ENCODE measurements at regions not wholly inside any gene's neighbourhood (a gene's known extent, or its start where the extent isn't known, plus 50 kb on each side); places are given as distances from the start of the nearest gene placed in this dataset.

DNA sequence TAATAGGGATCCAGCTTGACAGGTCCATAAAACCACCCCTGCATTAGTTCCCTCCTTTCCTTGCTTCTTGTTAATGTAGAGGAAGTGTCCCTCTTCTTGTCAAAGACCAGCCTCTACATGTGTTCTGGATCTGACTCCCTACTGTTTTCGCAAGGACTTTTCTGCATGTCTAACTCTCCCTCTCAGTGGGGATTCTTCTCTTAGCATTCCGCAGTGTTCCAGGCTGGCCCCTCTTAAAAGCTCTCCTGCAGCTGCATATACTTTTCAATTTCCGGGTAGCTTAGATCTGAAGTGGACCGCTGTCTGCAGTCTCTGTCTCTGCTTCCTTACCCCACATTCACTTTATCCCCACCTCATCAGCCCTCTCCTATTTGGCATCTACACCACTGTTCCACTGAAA is 96.1 kb upstream of the MAN1A1 start:
- H3K36me3 ChIP-seq (ENCODE audit: control insufficient read depth, insufficient read depth, low read length) = no peaks in the 10 kb centered on the region
- CTCF ChIA-PET = interaction anchor here (0.6 kb wide), 1 partner anchor 174 kb away, joined by 3 read pairs; no protein-coding TSS in a partner anchor
- POLR2A ChIA-PET = no interaction called here
- H3K4me3 ChIP-seq (ENCODE audit: low read depth, low read length) = no peak overlapping the region
- TF ChIP-seq, protein P1, sequence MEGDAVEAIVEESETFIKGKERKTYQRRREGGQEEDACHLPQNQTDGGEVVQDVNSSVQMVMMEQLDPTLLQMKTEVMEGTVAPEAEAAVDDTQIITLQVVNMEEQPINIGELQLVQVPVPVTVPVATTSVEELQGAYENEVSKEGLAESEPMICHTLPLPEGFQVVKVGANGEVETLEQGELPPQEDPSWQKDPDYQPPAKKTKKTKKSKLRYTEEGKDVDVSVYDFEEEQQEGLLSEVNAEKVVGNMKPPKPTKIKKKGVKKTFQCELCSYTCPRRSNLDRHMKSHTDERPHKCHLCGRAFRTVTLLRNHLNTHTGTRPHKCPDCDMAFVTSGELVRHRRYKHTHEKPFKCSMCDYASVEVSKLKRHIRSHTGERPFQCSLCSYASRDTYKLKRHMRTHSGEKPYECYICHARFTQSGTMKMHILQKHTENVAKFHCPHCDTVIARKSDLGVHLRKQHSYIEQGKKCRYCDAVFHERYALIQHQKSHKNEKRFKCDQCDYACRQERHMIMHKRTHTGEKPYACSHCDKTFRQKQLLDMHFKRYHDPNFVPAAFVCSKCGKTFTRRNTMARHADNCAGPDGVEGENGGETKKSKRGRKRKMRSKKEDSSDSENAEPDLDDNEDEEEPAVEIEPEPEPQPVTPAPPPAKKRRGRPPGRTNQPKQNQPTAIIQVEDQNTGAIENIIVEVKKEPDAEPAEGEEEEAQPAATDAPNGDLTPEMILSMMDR (IDR thresholded peaks at IDR 0.05; ENCODE audit: insufficient read depth, low read depth, low read length) = no peak
- no peaks in the 10 kb centered on the region for H3K27me3 ChIP-seq (ENCODE audit: control insufficient read depth, insufficient read depth, low read length)
- no peak for DNase-seq (ENCODE audit: low read depth)

DNA sequence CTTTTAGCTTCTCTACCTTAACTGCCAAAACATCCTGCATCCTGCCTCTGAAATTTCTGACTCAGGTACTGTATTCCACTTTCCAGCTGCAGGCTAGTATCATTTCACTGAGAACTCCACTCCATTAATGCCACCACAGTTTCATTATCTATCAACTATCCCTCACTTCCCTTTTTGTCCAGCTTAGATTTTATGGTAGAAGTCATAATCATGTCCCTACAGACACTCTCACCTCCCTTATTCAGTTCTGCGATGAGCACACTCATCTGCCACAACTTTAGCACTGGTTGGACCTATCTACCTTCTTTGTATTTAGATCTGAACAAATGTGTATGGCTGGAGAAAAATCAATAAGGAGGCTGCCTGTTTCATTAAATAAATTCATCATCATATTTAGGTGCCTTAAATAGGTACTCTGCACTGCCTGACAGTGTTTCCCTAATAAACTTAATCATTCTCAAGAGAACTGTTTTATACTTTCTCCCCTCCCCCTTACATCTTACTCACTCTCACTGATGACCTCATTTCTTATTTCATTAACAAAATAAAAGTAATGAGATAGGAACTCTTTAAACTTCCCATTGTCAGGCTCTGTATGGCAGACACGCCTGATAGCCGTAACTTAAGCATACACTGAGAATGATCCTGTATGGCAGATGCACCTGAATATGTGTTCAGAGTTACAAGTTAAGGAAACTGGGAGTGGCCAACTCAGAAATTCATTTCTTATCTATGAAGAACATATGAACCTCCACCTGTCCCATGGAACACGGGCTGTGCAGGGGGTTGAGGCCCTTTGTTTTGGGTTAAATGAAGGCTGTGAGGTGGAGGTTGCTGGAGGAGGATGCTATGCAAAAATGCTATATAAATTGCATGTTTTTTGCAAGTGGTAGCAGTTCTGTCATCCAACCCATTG is 95.3 kb upstream of the MAN1A1 start:
- no peaks in the 10 kb centered on the region for H3K36me3 ChIP-seq (ENCODE audit: control insufficient read depth, insufficient read depth, low read length)
- ChIA-PET POLR2A (no interaction called here), CTCF (no interaction called here)
- TF ChIP-seq, protein P1 (IDR thresholded peaks at IDR 0.05; ENCODE audit: insufficient read depth, low read depth, low read length) = no peak
- no peaks in the 10 kb centered on the region for H3K27me3 ChIP-seq (ENCODE audit: control insufficient read depth, insufficient read depth, low read length)
- DNase-seq (ENCODE audit: low read depth) = no peak
- H3K4me3 ChIP-seq (ENCODE audit: low read depth, low read length) = no peak overlapping the region

DNA sequence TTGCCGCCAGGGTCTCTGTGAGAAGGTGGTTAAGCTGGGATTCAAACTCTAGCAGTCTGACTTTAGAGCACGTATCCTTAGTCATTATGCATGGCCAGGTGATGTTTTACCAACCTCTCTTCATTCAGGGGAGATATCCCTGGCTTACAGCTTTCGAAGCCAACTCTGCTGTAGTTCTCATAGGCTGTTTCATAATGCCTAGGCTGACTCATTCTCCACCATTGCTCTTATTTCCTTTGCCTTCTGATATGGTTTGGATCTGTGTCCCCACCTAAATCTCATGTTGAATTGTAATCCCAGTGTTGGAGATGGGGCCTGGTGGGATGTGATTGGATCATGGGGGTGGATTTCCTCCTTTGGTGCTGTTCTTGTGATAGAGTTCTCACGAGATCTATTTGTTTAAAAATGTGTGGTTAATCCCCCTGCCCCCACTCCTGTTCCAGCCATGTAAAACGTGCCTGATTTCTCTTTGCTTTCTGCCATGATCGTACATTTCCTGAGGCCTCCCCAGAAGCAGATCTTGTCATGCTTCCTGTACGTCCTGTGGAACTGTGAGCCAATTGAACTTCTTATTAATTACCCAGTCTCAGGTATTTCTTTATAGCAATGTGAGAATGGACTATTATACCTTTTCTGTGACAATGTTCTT is 94.6 kb upstream of the MAN1A1 start:
- no peak for DNase-seq (ENCODE audit: low read depth)
- H3K27me3 ChIP-seq (ENCODE audit: control insufficient read depth, insufficient read depth, low read length) = no peaks in the 10 kb centered on the region
- ChIA-PET POLR2A (no interaction called here), CTCF (no interaction called here)
- TF ChIP-seq, protein P1 (IDR thresholded peaks at IDR 0.05; ENCODE audit: insufficient read depth, low read depth, low read length) = no peak
- no peak overlapping the region for H3K4me3 ChIP-seq (ENCODE audit: low read depth, low read length)
- no peaks in the 10 kb centered on the region for H3K36me3 ChIP-seq (ENCODE audit: control insufficient read depth, insufficient read depth, low read length)

DNA sequence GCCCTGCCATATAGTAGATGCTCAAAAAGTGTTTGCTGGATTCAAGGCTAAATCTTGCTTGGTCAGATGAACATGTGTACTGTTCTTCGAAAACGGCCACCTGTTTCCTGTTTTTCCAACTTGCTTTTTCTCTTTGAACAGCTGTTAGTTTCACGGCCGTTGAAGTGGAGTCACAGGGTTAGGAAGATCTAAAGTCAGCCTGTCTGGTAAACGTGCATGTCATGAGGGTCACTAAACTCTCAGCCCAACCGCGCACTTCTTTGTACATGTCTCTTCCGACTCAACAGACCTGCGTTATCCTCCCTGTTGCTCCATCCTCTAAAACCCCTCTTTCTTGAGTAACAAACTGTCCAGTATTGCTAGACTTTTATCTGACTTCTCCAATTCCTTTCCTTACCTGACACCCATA is 93.2 kb upstream of the MAN1A1 start:
- TF ChIP-seq, protein P1 (IDR thresholded peaks at IDR 0.05; ENCODE audit: insufficient read depth, low read depth, low read length) = no peak
- CTCF ChIA-PET = interaction anchor here (0.6 to 0.9 kb wide), 2 partner anchors 9 to 1263 kb away, joined by 3 to 4 read pairs; no protein-coding TSS in a partner anchor
- no peak for DNase-seq (ENCODE audit: low read depth)

DNA sequence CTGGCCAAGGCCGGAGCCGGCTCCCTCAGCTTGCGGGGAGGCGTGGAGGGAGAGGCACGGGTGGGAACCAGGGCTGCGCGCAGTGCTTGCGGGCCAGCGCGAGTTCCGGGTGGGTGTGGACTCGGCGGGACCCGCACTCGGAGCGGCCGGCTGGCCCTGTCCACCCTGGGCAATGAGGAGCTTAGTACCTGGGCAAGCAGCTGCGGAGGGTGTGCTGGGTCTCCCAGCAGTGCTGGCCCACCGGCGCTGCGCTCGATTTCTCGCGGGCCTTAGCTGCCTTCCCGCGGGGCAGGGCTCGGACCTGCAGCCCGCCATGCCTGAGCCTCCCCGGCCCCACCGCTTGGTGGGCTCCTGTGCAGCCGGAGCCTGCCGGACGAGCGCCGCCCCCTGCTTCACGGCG is 91.4 kb upstream of the MAN1A1 start:
- H3K27me3 ChIP-seq (ENCODE audit: control insufficient read depth, insufficient read depth, low read length) = no peaks in the 10 kb centered on the region
- TF ChIP-seq, protein P1 (IDR thresholded peaks at IDR 0.05; ENCODE audit: insufficient read depth, low read depth, low read length) = no peak
- no peak for DNase-seq (ENCODE audit: low read depth)
- no peak overlapping the region for H3K4me3 ChIP-seq (ENCODE audit: low read depth, low read length)
- no peaks in the 10 kb centered on the region for H3K36me3 ChIP-seq (ENCODE audit: control insufficient read depth, insufficient read depth, low read length)
- POLR2A ChIA-PET = no interaction called here
- CTCF ChIA-PET = no interaction called here

More for the DNA sequence above, 93.2 kb upstream of the MAN1A1 start:
- POLR2A ChIA-PET = no interaction called here
- no peak overlapping the region for H3K4me3 ChIP-seq (ENCODE audit: low read depth, low read length)
- no peaks in the 10 kb centered on the region for H3K27me3 ChIP-seq (ENCODE audit: control insufficient read depth, insufficient read depth, low read length)
- H3K36me3 ChIP-seq (ENCODE audit: control insufficient read depth, insufficient read depth, low read length) = no peaks in the 10 kb centered on the region
